RCC 7860 (cell line): ENCODE measurements at regions not wholly inside any gene's neighbourhood (a gene's known extent, or its start where the extent isn't known, plus 50 kb on each side); places are given as distances from the start of the nearest gene placed in this dataset.
"Not testable (repeated sequence)": the region's sequence is repeated elsewhere in the genome, so short reads cannot be mapped to it uniquely, and the experiment has no call there.

Experiments
- DNase-seq: peaks from one replicate; pipeline ENCODE4 v3.0.0-alpha.2; 2015; ENCODE audit warnings: low spot score
- FAIRE-seq: peaks from 2 replicates; lab custom pipeline; 2012; peaks lifted over from hg19 to GRCh38; lab: Jason Lieb, UNC

DNA sequence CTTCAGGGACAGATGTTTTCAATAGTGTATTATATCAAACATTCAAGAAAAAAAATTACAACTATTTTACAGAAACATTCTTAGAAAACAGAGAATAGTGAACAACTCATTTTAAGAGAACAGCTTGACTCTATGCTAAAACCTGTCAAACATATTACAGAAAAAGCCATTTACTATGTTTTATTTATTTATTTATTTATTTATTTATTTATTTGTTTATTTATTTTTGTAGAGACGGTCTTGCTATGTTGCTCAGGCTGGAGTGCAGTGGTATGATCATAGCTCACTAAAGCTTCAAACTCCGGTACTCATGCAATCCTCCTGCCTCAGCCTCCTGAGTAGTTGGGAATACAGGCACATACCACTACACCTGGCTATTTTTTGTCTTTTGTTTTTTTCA, 317.9 kb upstream of the HTR1E start:
- FAIRE-seq (no peak), DNase-seq (no peak)

DNA sequence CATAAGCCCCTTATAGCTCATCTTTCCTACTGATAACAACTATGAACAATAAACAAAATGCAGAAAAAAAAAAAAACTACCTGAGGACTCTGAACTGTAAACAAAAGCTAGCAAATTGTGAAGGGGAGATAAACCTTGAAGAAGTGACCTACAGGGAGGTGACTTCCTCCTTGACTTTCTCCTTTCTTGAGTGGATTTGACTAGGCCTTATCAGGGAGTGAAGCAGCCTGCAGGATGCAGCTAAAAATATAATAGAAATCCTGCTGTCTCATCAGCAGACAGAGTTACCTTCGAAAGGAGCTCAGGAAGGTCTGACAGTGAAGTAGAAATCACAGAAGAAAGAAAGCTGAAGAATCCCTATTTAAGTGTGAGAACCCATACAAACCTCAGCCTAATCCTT, 322.0 kb upstream of the HTR1E start:
- no peak for DNase-seq
- no peak for FAIRE-seq

- DNase-seq (no peak), FAIRE-seq (no peak)
These were observed 327.6 kb upstream of the HTR1E start for GRCh38 chr6:86609549-86610388.

DNA sequence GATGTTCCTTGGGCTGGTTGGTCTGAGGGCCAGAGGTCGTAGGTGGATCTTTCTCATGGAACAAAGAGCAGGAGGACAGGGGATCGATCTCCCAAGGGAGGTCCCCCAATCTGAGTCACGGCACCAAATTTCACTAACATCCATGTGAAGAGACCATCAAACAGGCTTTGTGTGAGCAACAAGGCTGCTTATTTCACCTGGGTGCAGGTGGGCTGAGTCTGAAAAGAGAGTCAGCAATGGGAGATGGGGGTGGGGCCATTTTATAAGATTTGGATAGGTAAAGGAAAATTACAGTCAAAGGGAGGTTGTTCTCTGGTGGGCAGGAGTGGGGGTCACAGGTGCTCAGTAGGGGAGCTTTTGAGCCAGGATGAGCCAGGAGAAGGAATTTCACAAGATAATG, 334.0 kb upstream of the HTR1E start:
- not testable (repeated sequence) for DNase-seq, FAIRE-seq

DNA sequence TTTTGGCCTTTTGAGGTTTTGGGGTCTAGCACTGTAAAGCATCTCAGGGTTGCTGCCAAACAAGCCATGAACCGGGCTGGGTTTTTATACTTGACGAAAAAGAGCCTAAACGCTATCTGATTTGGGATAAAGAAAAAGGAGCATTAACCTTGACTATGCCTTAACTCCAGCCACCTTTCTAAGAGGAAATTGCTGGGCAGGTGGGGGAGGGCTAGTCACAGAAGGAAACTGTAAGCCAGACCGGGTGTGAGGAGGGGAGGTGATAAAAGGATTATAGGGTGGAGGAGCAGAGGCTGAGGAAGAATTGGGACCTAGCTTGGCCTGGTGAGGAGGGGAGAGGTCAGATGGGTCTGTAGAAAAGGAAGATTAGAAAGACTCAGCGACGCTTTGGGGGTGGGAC, 335.2 kb upstream of the HTR1E start:
- DNase-seq, FAIRE-seq: not testable (repeated sequence)

DNA sequence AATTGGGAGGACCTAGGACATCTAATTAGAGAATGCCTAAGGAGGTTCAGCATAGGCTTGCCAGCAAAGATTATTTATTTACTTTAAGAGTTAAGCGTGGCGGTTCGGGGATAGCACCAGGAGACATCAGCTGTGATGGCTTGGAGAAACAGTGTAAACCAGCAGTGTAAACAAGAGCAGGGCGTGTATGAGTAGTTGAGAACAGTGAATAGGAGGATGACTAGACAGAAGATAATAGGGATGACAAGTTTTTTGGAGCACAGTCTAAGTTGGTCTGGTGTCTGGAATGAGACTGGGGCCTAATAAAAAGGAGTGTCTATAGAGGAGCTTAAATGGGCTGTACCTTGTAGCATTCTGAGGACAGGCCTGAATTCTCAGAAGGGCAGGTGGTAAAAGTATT, 338.4 kb upstream of the HTR1E start:
- DNase-seq, FAIRE-seq: not testable (repeated sequence)

DNA sequence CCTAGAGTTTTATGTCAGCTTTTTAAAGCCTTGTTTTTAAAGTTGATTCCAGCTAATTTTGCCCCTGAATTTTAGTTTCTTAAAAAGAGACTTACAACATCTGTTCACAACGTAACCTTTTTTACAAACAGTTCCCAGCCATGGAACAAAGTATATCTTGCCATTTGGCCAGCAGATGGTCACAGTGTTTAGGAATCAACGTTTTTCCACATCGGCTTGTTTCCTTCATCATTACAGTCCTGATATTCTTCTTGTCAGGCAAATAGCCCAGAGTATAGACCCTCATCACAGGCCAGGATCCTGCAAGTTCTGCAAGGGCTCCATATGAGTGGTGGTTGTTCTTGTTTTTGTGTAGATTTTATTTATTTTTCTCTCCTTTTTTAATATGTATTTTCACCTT, 341.7 kb upstream of the HTR1E start:
- FAIRE-seq (no peak), DNase-seq (no peak)

GRCh38 chr6:86586195-86586594, 351.1 kb upstream of the HTR1E start:
- FAIRE-seq (no peak), DNase-seq (no peak)

- DNase-seq, result no peak
- FAIRE-seq, result no peak
These were observed 355.5 kb upstream of the HTR1E start for GRCh38 chr6:86581833-86582232.

GRCh38 chr6:86563197-86563596, 374.1 kb upstream of the HTR1E start:
- DNase-seq, result no peak
- FAIRE-seq, result no peak

DNA sequence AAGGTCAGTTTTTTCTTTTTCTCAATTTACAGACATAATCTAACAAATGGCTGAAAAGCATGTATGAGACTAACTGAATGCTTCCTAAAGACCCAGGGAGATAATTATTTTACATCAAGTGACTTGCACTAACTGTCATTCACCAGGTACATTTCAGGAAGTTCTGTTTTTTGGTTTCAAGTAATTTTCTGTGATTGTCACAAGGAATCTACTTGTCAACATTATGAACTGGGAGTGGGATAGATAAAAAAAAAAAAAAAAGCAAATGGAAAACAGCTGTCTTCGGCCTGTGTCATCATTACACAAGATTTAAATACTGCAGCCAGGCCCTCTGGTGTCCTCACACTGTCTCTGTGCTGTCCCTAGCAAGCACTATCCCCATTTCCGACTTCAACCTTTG, 379.0 kb upstream of the HTR1E start:
- DNase-seq, result no peak
- FAIRE-seq, result no peak

DNA sequence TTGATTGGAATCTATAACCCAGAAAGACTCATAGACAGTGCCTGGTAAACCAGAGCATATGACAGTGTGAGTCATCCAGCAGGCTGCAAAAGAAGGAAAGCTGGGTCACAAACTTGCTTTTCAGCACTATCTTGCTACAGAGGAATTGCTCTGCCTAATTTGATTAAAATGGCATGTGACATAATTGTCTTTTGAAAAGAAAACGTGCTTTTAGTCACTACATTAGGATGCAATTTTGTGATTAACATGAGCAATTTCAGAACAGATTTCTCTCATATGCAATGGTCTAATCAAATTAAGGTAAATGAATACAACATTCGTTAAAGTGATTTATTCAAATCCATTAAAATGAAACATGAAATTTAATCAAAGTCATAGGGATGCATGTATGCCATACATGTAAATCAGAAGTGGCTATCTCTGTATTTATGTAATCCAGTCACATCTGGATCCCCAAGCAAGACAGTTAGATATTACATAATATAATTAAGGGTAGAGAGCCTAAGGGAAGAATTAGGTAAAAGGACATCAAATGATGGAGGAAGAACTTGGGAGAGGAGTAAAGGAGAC, 400.0 kb upstream of the HTR1E start:
- DNase-seq (no peak), FAIRE-seq (no peak)

DNA sequence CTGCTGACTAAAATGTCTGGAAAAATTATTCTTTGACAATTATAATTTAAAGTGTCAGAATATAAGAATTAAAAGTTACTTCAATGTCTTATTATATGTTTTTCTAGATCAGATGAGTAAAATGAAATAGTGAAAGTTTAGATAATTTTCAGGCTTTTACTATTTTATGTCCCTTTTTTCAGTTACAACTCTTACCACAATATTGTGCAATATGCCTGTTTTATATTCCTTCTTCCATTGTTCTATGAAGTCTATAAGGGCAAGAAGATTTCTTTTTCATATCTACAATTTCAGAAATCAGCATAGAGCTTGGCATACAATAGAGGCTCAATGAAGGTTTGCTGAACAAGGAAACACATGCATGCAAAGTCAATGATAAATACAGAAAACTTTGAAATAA, 401.2 kb upstream of the HTR1E start:
- FAIRE-seq, result no peak

GRCh38 chr6:86535100-86535499, 402.2 kb upstream of the HTR1E start:
- DNase-seq (no peak), FAIRE-seq (no peak)

More for the DNA sequence above, 401.2 kb upstream of the HTR1E start:
- DNase-seq, result no peak

GRCh38 chr6:86529635-86530034, 407.7 kb upstream of the HTR1E start:
- DNase-seq (no peak), FAIRE-seq (no peak)

DNA sequence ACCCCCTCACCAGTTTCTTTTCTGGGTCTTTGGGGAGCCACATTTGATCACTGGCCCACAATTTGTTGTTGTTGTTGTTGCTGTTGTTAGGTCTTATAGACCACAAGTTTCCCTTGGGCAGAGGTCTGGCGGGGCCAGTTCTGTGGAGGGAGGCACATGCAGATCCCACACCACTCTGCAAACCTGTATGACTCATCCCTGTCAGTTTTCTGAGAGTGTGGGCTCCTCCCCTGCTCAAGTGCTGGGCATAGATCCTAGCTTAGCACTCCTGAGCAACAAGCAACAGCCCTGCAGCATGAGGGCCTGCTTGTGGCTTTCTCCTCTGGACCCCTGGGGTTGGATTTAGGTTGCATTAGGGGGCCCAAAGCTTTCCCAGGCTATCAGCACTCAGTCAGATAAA, 411.1 kb upstream of the HTR1E start:
- no peak for DNase-seq
- FAIRE-seq, result no peak

GRCh38 chr6:86516087-86516486, 421.2 kb upstream of the HTR1E start:
- FAIRE-seq (no peak), DNase-seq (no peak)

DNA sequence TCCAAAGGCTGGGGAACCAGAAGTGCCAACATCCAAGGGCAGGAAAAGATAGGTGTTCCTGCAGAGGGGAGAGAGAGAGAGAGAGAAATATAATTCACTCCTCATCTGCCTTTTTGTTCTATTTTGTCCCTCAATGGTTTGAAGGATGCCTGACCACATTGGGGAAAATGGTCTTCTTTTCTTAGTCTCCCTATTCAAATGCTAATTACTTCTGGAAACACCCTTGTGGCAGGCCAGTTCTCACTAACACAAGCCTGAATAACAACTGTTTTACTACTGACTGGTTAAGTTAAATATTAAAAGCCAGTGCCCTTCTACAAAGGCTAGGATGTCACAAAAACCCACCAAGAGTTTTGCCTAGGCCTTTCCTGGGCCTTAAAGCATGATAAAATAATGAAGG, 425.4 kb upstream of the HTR1E start:
- no peak for DNase-seq
- no peak for FAIRE-seq

DNA sequence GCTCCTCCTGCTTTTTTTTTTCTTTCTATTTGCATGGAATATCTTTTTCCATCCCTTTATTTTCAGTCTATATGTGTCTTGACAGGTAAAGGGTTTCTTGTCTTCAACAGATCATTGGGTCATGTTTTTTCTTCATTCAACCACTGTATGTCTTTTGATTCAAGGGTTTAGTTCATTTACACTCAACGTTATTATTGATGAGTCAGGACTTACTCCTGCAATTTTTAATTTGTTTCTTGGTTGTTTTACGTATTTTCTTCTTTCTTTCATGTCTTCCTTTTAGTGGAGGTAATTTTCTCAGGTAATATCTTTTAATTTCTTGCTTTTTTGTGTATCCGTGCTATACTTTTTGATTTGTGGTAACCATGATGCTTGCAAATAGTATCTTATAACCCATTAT, 429.1 kb upstream of the HTR1E start:
- no peak for FAIRE-seq

GRCh38 chr6:86502497-86502896, 434.8 kb upstream of the HTR1E start:
- no peak for FAIRE-seq
- no peak for DNase-seq

More for the DNA sequence above, 429.1 kb upstream of the HTR1E start:
- DNase-seq, result no peak

GRCh38 chr6:86500035-86500434, 437.3 kb upstream of the HTR1E start:
- DNase-seq, result no peak
- FAIRE-seq, result no peak

- not testable (repeated sequence) for DNase-seq, FAIRE-seq
These were observed 448.3 kb upstream of the HTR1E start for GRCh38 chr6:86489042-86489441.
